GM12865 (cell line): ENCODE measurements at regions not wholly inside any gene's neighbourhood (a gene's known extent, or its start where the extent isn't known, plus 50 kb on each side); places are given as distances from the start of the nearest gene placed in this dataset.
"Not testable (repeated sequence)": the region's sequence is repeated elsewhere in the genome, so short reads cannot be mapped to it uniquely, and the experiment has no call there.

ENCODE experiments used
- DNase-seq: peaks from one replicate; pipeline ENCODE4 v3.0.0; 2010; ENCODE audit warnings: low read depth
- H3K4me3 ChIP-seq: 2 replicates; pipeline ENCODE4 v1.5.1; 2011; ENCODE audit warnings: mild to moderate bottlenecking, low read depth, low read length, control low read depth
- TF ChIP-seq, protein P1 (sequence below): IDR thresholded peaks from 2 replicates; pipeline ENCODE4 v1.5.1; 2011; ENCODE audit warnings: low read length, control low read depth, low read depth, inconsistent platforms; ENCODE audit not compliant: insufficient read depth; ENCODE audit errors: missing control alignments

DNA sequence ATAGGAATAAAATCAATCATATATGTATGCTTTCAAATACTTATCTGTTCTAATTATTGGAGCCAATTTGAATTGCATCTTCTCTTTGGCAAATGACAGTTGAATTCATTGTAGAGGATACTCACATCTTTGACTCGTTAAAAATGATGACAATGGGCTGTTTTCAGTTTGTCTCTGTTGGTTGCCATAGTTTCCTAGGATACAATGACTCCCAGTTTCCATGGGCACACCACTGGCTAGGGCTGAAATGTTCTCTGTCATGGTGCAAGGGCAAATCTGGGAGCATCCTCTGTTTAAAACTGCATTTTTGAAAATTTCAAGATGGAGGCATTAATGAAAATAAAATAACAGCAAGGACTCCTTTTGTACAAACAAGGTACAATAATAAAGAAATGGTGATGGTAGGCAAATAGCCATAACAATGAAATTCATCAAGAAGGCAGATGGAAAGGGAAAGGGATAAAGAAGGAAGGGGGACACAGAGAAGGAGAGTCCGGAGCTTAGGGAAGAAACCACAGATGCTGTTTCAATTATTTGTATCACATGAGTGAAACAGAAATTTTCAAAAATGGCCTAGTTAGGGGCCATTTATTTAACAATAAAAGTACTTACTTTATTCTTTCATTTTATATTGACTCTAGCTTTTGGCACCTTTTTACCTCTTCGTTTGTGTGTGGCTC lies 378.8 kb upstream of the SEMA6A start:
- no peak for DNase-seq

DNA sequence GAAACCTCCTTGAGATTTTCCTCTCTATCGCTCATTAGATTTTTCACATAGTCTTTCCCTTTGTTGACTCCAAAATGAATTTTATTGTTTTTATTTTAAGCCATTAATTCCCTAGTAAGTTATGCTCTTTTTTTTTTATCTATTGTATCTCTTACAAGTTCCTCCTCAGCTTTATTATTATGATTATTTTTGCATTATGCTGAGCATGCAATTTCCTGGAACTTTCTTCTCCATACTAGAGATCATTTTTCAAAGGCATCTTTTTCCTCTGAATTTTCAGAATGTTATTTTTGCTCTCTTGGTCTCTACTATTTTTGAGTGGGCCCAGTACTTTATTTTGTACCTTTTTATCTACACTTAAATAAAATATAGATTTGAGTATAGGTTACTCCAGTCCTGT lies 376.6 kb upstream of the SEMA6A start:
- TF ChIP-seq, protein P1, sequence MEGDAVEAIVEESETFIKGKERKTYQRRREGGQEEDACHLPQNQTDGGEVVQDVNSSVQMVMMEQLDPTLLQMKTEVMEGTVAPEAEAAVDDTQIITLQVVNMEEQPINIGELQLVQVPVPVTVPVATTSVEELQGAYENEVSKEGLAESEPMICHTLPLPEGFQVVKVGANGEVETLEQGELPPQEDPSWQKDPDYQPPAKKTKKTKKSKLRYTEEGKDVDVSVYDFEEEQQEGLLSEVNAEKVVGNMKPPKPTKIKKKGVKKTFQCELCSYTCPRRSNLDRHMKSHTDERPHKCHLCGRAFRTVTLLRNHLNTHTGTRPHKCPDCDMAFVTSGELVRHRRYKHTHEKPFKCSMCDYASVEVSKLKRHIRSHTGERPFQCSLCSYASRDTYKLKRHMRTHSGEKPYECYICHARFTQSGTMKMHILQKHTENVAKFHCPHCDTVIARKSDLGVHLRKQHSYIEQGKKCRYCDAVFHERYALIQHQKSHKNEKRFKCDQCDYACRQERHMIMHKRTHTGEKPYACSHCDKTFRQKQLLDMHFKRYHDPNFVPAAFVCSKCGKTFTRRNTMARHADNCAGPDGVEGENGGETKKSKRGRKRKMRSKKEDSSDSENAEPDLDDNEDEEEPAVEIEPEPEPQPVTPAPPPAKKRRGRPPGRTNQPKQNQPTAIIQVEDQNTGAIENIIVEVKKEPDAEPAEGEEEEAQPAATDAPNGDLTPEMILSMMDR: no peak
- no peak for DNase-seq
- no peak overlapping the region for H3K4me3 ChIP-seq

More for the DNA sequence above, 378.8 kb upstream of the SEMA6A start:
- TF ChIP-seq, protein P1: no peak
- H3K4me3 ChIP-seq: no peak overlapping the region

DNA sequence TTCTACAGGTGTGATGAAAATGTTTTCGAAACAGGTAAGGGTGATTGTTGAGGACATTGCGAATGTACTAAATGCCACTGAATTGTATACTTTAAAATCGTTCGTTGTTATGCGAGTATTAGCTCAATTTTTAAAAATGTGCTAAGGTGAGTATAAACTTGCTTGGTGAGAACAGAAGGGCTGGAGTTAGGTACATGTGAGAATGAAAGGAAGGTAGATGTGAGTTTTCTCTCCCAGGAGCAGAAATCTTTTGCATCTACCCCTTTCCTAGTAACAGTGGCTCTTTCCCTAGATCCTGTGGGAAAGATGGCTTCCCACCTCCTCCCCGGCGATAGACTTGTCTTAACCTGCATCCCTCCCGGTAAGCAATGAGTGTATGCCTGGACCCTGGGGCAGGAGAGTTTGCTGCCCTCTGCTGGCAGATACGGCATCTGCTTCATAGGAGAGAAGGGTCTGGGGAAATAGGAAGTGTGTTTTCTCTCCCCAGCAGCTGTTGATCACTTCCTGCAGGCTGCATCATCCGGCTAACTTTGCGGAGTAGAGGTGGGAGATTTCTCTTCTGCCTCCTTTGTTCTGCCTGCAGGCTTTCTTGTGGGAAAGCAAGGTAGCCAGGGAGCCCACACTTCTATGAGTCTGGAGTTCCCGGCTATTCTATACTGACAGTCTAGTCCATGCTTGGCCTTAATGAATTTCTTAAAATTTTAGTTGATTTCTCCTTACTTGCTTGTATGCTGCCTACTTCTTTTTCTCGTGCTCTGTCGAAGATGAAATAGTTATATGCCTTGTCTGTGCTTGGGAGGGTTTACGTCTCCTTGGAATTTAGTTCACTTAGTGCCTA lies 373.3 kb upstream of the SEMA6A start:
- H3K4me3 ChIP-seq: no peak overlapping the region
- TF ChIP-seq, protein P1: peak; percentile 80
- peak; percentile 85 for DNase-seq

DNA sequence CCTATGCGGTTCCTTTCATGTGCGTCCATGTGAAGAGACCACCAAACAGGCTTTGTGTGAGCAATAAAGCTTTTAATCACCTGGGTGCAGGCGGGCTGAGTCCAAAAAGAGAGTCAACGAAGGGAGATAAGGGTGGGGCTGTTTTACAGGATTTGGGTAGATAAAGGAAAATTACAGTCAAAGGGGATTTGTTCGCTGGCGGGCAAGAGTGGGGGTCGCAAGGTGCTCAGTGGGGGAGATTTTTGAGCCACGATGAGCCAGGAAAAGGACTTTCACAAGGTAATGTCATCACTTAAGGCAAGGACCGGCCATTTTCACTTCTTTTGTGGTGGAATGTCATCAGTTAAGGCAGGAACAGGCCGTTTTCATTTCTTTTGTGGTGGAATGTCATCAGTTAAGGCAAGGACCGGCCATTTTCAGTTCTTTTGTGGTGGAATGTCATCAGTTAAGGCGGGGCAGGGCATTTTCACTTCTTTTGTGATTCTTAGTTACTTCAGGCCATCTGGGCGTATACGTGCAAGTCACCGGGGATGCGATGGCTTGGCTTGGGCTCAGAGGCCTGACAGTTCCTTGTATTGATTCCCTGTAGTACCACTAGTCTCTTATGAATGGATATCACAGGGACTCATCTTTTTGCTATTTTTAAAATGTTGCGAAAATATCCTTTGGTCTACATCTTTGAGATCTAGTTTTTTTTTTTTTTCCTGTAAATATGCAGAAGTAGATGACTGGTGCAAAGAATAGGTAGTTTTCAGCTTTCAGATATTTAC lies 371.2 kb upstream of the SEMA6A start:
- DNase-seq, H3K4me3 ChIP-seq: not testable (repeated sequence)

DNA sequence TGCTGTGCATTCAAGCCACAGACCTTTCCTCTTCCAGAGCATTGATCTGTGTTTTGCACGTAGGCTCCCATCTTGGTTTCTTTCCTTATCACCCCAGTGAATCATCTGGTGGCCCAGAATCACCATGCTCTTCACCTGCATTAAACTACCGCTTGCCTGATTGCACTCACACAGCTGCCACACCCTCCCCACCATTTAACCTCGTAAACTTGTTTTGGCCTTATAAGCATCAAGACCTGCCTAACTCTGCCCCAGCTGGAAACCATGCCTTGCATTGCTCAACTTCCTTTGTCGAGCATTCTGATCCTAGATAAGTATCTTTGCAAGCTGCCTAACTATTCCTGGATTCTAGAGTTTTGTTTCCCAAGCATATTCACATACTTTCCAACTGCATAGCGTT lies 369.6 kb upstream of the SEMA6A start:
- no peak overlapping the region for H3K4me3 ChIP-seq
- DNase-seq: no peak
- TF ChIP-seq, protein P1: no peak

DNA sequence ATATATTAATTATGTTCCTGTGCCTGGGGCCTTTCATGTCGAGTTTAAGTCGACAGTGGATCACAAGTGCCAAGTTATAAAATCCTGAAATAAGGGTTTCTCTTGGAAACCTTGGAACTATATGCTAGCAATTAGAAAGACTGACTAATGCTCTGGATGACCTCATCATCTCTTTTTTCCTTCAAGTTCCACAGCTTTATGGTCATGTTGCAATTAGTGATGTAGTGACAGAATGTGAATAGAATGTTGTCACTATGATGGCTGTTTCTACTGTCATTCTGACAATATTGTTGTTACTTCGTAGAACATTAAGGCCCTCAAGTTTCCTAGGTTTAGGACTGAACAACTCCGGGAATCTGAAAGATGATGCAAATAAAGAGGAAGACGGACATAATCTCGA lies 368.0 kb upstream of the SEMA6A start:
- DNase-seq: no peak
- H3K4me3 ChIP-seq: no peak overlapping the region
- TF ChIP-seq, protein P1: no peak

DNA sequence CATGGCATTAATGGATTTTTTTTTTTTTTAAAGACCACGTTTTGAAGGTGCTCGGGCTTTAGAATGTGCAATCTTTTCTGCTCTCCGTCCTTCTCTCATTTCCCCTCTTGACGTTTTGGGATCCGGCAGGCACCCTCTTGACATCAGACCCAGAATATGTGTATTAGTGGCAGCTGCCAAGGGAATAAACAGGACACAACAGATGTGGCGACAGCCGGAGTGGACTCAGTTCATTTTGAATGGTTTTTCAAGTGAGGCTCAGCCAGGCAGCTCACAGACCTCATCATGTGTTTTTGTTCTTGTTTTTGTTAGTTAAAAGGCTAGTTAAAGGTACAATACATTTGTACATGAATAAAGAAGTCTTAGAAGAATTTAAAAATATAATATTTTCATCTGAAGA lies 365.0 kb upstream of the SEMA6A start:
- H3K4me3 ChIP-seq: no peak overlapping the region
- no peak for DNase-seq
- TF ChIP-seq, protein P1: no peak
